Thoracic aorta (tissue), 2 donors: ENCODE measurements at regions not wholly inside any gene's neighbourhood (a gene's known extent, or its start where the extent isn't known, plus 50 kb on each side); places are given as distances from the start of the nearest gene placed in this dataset.

ENCODE experiments used
- ATAC-seq: fragments of 150-250 bp; one replicate; pipeline ENCODE4 v1.8.0; 2017; ENCODE audit warnings: low read depth; ENCODE audit not compliant: insufficient number of reproducible peaks, low FRiP score
- DNase-seq: peaks from one replicate; pipeline ENCODE4 v3.0.0-alpha.2; 2020; ENCODE audit warnings: low spot score
- H3K27ac ChIP-seq, 2 donors: fragments of 200-600 bp; sonication (generic); 1 replicate in 1 of 2; 2 replicates in 1 of 2; pipeline ENCODE4 v1.5.1; 2016; ENCODE audit warnings: mild to moderate bottlenecking in 2 of 2, moderate library complexity in 2 of 2
- H3K27me3 ChIP-seq: fragments of 200-600 bp; sonication (generic); replicated peaks from 2 replicates; pipeline ENCODE4 v1.6.0; 2016; ENCODE audit warnings: mild to moderate bottlenecking; ENCODE audit not compliant: insufficient read depth
- H3K36me3 ChIP-seq: fragments of 200-600 bp; sonication (generic); one replicate; pipeline ENCODE4 v1.5.1; 2016
- H3K4me1 ChIP-seq, 2 donors: fragments of 200-600 bp; sonication (generic); 1 replicate in 1 of 2; 2 replicates in 1 of 2; pipeline versions ENCODE4 v1.5.1 to v1.6.0; 2016; ENCODE audit warnings: low read depth in 2 of 2, mild to moderate bottlenecking in 1 of 2; ENCODE audit not compliant: control insufficient read depth in 1 of 2
- H3K4me3 ChIP-seq: fragments of 200-600 bp; sonication (generic); 2 replicates; pipeline ENCODE4 v1.5.1; 2016; ENCODE audit warnings: mild to moderate bottlenecking
- H3K9me3 ChIP-seq: fragments of 200-600 bp; sonication (generic); 2 replicates; pipeline ENCODE4 v1.5.1; 2016
- CTCF ChIP-seq: fragments of 200-600 bp; sonication (generic); IDR thresholded peaks from one replicate; pipeline ENCODE4 v1.5.1; 2019; ENCODE audit warnings: antibody characterized with exemption

GRCh38 chr18:11268741-11269233 lies 119.4 kb upstream of the PIEZO2 start:
- peaks cover 8 to 10% of the 10 kb centered on the region in 2 donors for H3K4me1 ChIP-seq
- no peaks in the 10 kb centered on the region for H3K36me3 ChIP-seq
- H3K4me3 ChIP-seq: peak overlapping the region; percentile 66
- H3K9me3 ChIP-seq: no peaks in the 10 kb centered on the region
- DNase-seq (no peak), ATAC-seq (no peak)
- H3K27ac ChIP-seq: no peak overlapping the region
- no peak for TF ChIP-seq CTCF
- no peaks in the 10 kb centered on the region for H3K27me3 ChIP-seq

GRCh38 chr18:11268153-11268552 lies 118.8 kb upstream of the PIEZO2 start:
- H3K9me3 ChIP-seq: no peaks in the 10 kb centered on the region
- no peak for ATAC-seq
- H3K4me1 ChIP-seq: peaks cover 8 to 10% of the 10 kb centered on the region in 2 donors
- H3K27me3 ChIP-seq: no peaks in the 10 kb centered on the region
- H3K4me3 ChIP-seq: peak overlapping the region; percentile 66
- no peak overlapping the region for H3K27ac ChIP-seq
- TF ChIP-seq CTCF: no peak
- no peaks in the 10 kb centered on the region for H3K36me3 ChIP-seq
- no peak for DNase-seq

GRCh38 chr18:11266781-11267480 lies 117.6 kb upstream of the PIEZO2 start:
- no peaks in the 10 kb centered on the region for H3K9me3 ChIP-seq
- no peak for ATAC-seq
- H3K27me3 ChIP-seq: no peaks in the 10 kb centered on the region
- no peaks in the 10 kb centered on the region for H3K36me3 ChIP-seq
- no peak for DNase-seq
- no peak overlapping the region for H3K27ac ChIP-seq
- peaks cover 8 to 10% of the 10 kb centered on the region in 2 donors for H3K4me1 ChIP-seq
- TF ChIP-seq CTCF: no peak
- no peak overlapping the region for H3K4me3 ChIP-seq

- no peaks in the 10 kb centered on the region for H3K27me3 ChIP-seq
- H3K9me3 ChIP-seq: no peaks in the 10 kb centered on the region
- DNase-seq (no peak), ATAC-seq (no peak)
- H3K36me3 ChIP-seq: no peaks in the 10 kb centered on the region
- no peak overlapping the region for H3K4me3 ChIP-seq
- TF ChIP-seq CTCF: no peak
- no peak overlapping the region for H3K27ac ChIP-seq
- H3K4me1 ChIP-seq: peaks cover 0 to 13% of the 10 kb centered on the region in 2 donors
Measured at GRCh38 chr18:11261486-11261885, 112.1 kb upstream of the PIEZO2 start.

GRCh38 chr18:11260961-11261461 lies 111.6 kb upstream of the PIEZO2 start:
- Histone ChIP-seq H3K36me3 (no peaks in the 10 kb centered on the region), H3K27me3 (no peaks in the 10 kb centered on the region), H3K4me1 (peaks cover 0 to 13% of the 10 kb centered on the region in 2 donors), H3K9me3 (no peaks in the 10 kb centered on the region), H3K27ac (no peak overlapping the region), H3K4me3 (no peak overlapping the region)
- DNase-seq (no peak), ATAC-seq (no peak)
- no peak for TF ChIP-seq CTCF
